Adipocyte (in vitro differentiated cells): ENCODE measurements at regions not wholly inside any gene's neighbourhood (a gene's known extent, or its start where the extent isn't known, plus 50 kb on each side); places are given as distances from the start of the nearest gene placed in this dataset.

Experiments
- DNase-seq: peaks from one replicate; pipeline ENCODE4 v3.0.0-alpha.2; 2015; ENCODE audit warnings: low read depth
- H3K27me3 ChIP-seq: replicated peaks from 2 replicates; pipeline ENCODE4 v1.7.0; 2013; ENCODE audit warnings: mild to moderate bottlenecking, low read length, moderate library complexity; ENCODE audit not compliant: control insufficient read depth, insufficient read depth
- H3K36me3 ChIP-seq: 2 replicates; pipeline ENCODE4 v1.7.0; 2013; ENCODE audit warnings: low read length, mild to moderate bottlenecking, moderate library complexity; ENCODE audit not compliant: control insufficient read depth, insufficient read depth, severe bottlenecking
- H3K4me1 ChIP-seq: 2 replicates; pipeline ENCODE4 v1.7.0; 2013; ENCODE audit warnings: mild to moderate bottlenecking, low read length, moderate library complexity; ENCODE audit not compliant: control insufficient read depth, insufficient read depth
- H3K4me3 ChIP-seq: 2 replicates; pipeline ENCODE4 v1.7.0; 2013; ENCODE audit warnings: mild to moderate bottlenecking, low read length, moderate library complexity
- H3K9ac ChIP-seq: 2 replicates; pipeline ENCODE4 v1.7.0; 2013; ENCODE audit warnings: mild to moderate bottlenecking, low read length, moderate library complexity
- H3K9me3 ChIP-seq: 2 replicates; pipeline ENCODE4 v1.7.0; 2013; ENCODE audit warnings: mild to moderate bottlenecking, low read length, moderate library complexity; ENCODE audit not compliant: control insufficient read depth

- Histone ChIP-seq H3K36me3 (no peaks in the 10 kb centered on the region), H3K4me3 (no peak overlapping the region), H3K9ac (no peak overlapping the region), H3K4me1 (peaks cover 13% of the 10 kb centered on the region), H3K9me3 (no peaks in the 10 kb centered on the region), H3K27me3 (no peaks in the 10 kb centered on the region)
- DNase-seq: peak; percentile 58
Observed at GRCh38 chr1:57485643-57486042, 61.8 kb upstream of the DAB1 start.

DNA sequence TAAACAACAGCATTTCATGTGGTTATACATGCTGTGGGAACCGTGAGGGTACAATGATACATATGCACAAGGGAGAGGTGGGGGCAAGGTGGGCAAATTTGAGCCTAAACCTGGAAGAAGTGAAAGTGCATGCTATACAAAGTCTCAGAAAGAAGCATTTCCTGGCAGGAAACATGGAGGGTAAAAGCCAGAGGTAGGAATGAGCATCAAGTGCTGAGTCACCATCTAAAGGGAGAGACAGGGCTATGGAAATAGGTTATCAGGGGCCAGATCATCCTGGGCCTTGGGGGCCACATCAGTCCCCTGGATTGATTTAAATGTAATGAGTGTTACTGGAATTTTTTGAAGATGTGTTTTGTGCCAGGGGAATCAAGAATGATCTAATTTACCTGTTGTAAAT is 60.1 kb upstream of the DAB1 start:
- Histone ChIP-seq H3K4me3 (no peak overlapping the region), H3K27me3 (no peaks in the 10 kb centered on the region), H3K9ac (no peak overlapping the region), H3K4me1 (peaks cover 2% of the 10 kb centered on the region), H3K9me3 (no peaks in the 10 kb centered on the region), H3K36me3 (no peaks in the 10 kb centered on the region)
- DNase-seq: no peak

DNA sequence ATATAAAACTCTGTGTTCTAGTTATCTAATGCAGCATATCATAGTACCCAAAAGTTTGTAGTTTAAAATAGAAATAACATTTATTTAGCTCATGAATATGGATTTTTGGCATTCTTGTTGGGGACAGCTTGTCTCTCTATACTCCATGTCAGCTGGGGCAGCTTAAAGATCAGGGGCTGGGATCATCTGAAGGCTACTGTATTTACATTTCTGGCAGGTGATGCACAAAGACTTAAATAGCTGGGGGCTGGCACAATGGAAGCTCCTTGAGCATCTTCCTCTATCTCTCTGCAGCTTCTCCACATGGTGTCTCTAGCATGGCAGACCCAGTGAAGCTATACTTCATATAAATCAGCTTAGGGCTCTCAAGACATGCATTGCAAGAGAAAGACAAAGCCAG is 55.6 kb upstream of the DAB1 start:
- Histone ChIP-seq H3K27me3 (no peaks in the 10 kb centered on the region), H3K9me3 (no peaks in the 10 kb centered on the region), H3K9ac (no peak overlapping the region), H3K4me1 (peaks cover 3% of the 10 kb centered on the region), H3K36me3 (no peaks in the 10 kb centered on the region), H3K4me3 (no peak overlapping the region)
- no peak for DNase-seq

- Histone ChIP-seq H3K4me1 (peaks cover 22% of the 10 kb centered on the region), H3K4me3 (no peak overlapping the region)
Observed at GRCh38 chr1:57475366-57475765, 51.5 kb upstream of the DAB1 start.

DNA sequence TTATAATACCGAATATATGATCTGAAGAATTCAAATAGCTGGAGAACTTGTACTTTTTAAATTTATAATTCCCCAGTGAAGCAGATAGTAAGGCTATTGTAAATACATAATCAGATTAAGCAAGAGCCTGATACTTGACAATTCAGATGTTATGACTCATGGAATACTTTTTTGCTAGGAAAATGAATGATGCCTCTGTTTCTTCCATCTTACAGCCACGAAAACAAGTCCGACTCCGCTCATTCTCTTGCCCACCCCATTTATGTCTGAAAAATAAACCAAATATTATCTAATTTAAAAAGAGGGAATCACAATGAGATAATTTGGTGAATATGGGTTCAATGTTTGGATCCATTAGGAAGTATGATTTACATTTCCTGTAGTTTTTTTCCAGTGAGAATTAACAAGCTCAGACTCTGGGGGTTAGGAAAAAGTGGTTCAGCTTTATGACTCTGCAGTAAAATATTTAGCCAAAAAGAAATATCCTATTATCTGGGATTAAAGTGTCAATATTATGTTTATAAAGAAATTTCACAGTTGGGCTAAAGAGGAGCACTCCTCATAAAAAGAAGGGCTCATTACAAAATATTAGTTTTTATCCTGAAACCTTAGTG is 50.4 kb upstream of the DAB1 start:
- peak overlapping the region; percentile 69 for H3K9ac ChIP-seq
- peaks cover 33% of the 10 kb centered on the region for H3K4me1 ChIP-seq
- no peaks in the 10 kb centered on the region for H3K9me3 ChIP-seq
- no peaks in the 10 kb centered on the region for H3K36me3 ChIP-seq
- H3K27me3 ChIP-seq: no peaks in the 10 kb centered on the region
- peak; percentile 46 for DNase-seq
- peak overlapping the region; percentile 66 for H3K4me3 ChIP-seq

More at GRCh38 chr1:57475366-57475765, 51.5 kb upstream of the DAB1 start:
- Histone ChIP-seq H3K9me3 (no peaks in the 10 kb centered on the region), H3K27me3 (no peaks in the 10 kb centered on the region), H3K36me3 (no peaks in the 10 kb centered on the region), H3K9ac (no peak overlapping the region)
- no peak for DNase-seq
